Ovary (tissue), 7 donors: ENCODE measurements at regions not wholly inside any gene's neighbourhood (a gene's known extent, or its start where the extent isn't known, plus 50 kb on each side); places are given as distances from the start of the nearest gene placed in this dataset.

Experiments
- DNase-seq, 5 donors: peaks; one replicate each; pipeline ENCODE4 v3.0.0-alpha.2; 2019 to 2020
- H3K27ac ChIP-seq, 2 donors: fragments of 200-600 bp; one replicate each; pipeline versions ENCODE4 v1.5.1 to v1.8.0; 2019 to 2022
- H3K27me3 ChIP-seq: fragments of 200-600 bp; one replicate; pipeline ENCODE4 v1.8.0; 2022
- H3K36me3 ChIP-seq: fragments of 200-600 bp; sonication (generic); one replicate; pipeline ENCODE4 v1.5.1; 2019
- H3K4me1 ChIP-seq: one replicate; pipeline ENCODE4 v1.8.1; 2013; ENCODE audit warnings: mild to moderate bottlenecking, moderate library complexity; ENCODE audit not compliant: insufficient read depth
- H3K4me3 ChIP-seq: fragments of 200-600 bp; sonication (generic); one replicate; pipeline ENCODE4 v1.5.1; 2017
- H3K9me3 ChIP-seq, 2 donors: fragments of 200-600 bp in 1 of 2; sonication (generic) in 1 of 2; one replicate each; pipeline versions ENCODE4 v1.5.1 to v1.8.1; 2013 to 2019; ENCODE audit warnings: mild to moderate bottlenecking in 1 of 2, moderate library complexity in 1 of 2
- EP300 ChIP-seq: sonication (generic); formaldehyde crosslinking; IDR thresholded peaks from one replicate; pipeline ENCODE4 v1.6.1; 2017; ENCODE audit warnings: antibody characterized with exemption
- POLR2A ChIP-seq: fragments of 450-650 bp; IDR thresholded peaks from one replicate; pipeline ENCODE4 v1.6.1; 2017; ENCODE audit warnings: antibody characterized with exemption, mild to moderate bottlenecking, moderate library complexity
- WGBS, 3 donors: extraction: QIAGEN DNeasy Blood & Tissue Kit in 1 of 3; methylation state at CpG; one replicate each; pipeline versions ENCODE4 v1.1.5 to v1.1.7; 2013 to 2017; 5-methylcytosine and 5-hydroxymethylcytosine counted together
- intact Hi-C, 4 donors: fragments of 100-400 bp; cut with DNase I; formaldehyde crosslinking; loops; one replicate each; pipeline versions ENCODE4 v1.11.0 to v1.15.1; 2022 to 2023
- TF ChIP-seq, protein P1 (sequence below), 3 donors: fragments of 450-650 bp in 2 of 3; fragments of 200-600 bp in 1 of 3; IDR thresholded peaks; one replicate each; pipeline versions ENCODE4 v1.5.1 to v1.8.0; 2016 to 2022; ENCODE audit warnings: antibody characterized with exemption in 3 of 3, mild to moderate bottlenecking in 1 of 3
- donor health status: DM: no; HTN: no; CAD: no; lungs with moderate emphysema.
- donor health status: DM: no; HTN: no; CAD: no.
- donor health status: Bipolar disorder and iron deficiency.
- donor health status: DM: no; HTN: no; CAD: no.
- donor health status: DM: yes; HTN: yes; CAD: no.

- WGBS, 3 donors: 53 to 80% (median 64%) methylated on average over 3 of the region's 3 CpGs
- no peaks in the 10 kb centered on the region for H3K9me3 ChIP-seq
- intact Hi-C loops: no loop called here
Observed at GRCh38 chr13:82092312-82092711, 1751.4 kb upstream of the SPRY2 start.

GRCh38 chr13:82088781-82089180, 1747.9 kb upstream of the SPRY2 start:
- no peak overlapping the region for H3K27ac ChIP-seq
- no peak overlapping the region for H3K4me3 ChIP-seq
- 0 to 8% (median 7%) methylated on average over 1 of the region's 1 CpG for WGBS, 3 donors
- no peak for DNase-seq
- intact Hi-C loops: no loop called here
- H3K4me1 ChIP-seq: no peaks in the 10 kb centered on the region
- no peaks in the 10 kb centered on the region for H3K27me3 ChIP-seq
- TF ChIP-seq, protein P1, sequence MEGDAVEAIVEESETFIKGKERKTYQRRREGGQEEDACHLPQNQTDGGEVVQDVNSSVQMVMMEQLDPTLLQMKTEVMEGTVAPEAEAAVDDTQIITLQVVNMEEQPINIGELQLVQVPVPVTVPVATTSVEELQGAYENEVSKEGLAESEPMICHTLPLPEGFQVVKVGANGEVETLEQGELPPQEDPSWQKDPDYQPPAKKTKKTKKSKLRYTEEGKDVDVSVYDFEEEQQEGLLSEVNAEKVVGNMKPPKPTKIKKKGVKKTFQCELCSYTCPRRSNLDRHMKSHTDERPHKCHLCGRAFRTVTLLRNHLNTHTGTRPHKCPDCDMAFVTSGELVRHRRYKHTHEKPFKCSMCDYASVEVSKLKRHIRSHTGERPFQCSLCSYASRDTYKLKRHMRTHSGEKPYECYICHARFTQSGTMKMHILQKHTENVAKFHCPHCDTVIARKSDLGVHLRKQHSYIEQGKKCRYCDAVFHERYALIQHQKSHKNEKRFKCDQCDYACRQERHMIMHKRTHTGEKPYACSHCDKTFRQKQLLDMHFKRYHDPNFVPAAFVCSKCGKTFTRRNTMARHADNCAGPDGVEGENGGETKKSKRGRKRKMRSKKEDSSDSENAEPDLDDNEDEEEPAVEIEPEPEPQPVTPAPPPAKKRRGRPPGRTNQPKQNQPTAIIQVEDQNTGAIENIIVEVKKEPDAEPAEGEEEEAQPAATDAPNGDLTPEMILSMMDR (IDR thresholded peaks at IDR 0.05): no peak
- TF ChIP-seq POLR2A: no peak
- TF ChIP-seq EP300: no peak
- no peaks in the 10 kb centered on the region for H3K9me3 ChIP-seq
- no peaks in the 10 kb centered on the region for H3K36me3 ChIP-seq

More at GRCh38 chr13:82092312-82092711, 1751.4 kb upstream of the SPRY2 start:
- no peak for DNase-seq
- Histone ChIP-seq H3K4me1 (no peaks in the 10 kb centered on the region), H3K36me3 (no peaks in the 10 kb centered on the region), H3K27me3 (no peaks in the 10 kb centered on the region), H3K27ac (no peak overlapping the region), H3K4me3 (no peak overlapping the region)
- TF ChIP-seq, protein P1 (IDR thresholded peaks at IDR 0.05): no peak
- no peak for TF ChIP-seq EP300
- TF ChIP-seq POLR2A: no peak

- no peak for DNase-seq
- TF ChIP-seq POLR2A (no peak), EP300 (no peak)
- TF ChIP-seq, protein P1 (IDR thresholded peaks at IDR 0.05): no peak
- intact Hi-C loops: no loop called here
- Histone ChIP-seq H3K4me1 (no peaks in the 10 kb centered on the region), H3K27ac (no peak overlapping the region), H3K4me3 (no peak overlapping the region), H3K9me3 (no peaks in the 10 kb centered on the region), H3K36me3 (no peaks in the 10 kb centered on the region), H3K27me3 (no peaks in the 10 kb centered on the region)
- WGBS, 3 donors: 88 to 92% (median 90%) methylated on average over 5 of the region's 5 CpGs
Observed at GRCh38 chr13:82076496-82076895, 1735.6 kb upstream of the SPRY2 start.

- Histone ChIP-seq H3K4me1 (no peaks in the 10 kb centered on the region), H3K27me3 (no peaks in the 10 kb centered on the region), H3K9me3 (no peaks in the 10 kb centered on the region), H3K4me3 (no peak overlapping the region), H3K27ac (no peak overlapping the region), H3K36me3 (no peaks in the 10 kb centered on the region)
- 35 to 45% (median 36%) methylated on average over 1 of the region's 1 CpG for WGBS, 3 donors
- TF ChIP-seq EP300: no peak
- no peak for TF ChIP-seq POLR2A
- TF ChIP-seq, protein P1 (IDR thresholded peaks at IDR 0.05): no peak
- intact Hi-C loops: no loop called here
- DNase-seq: no peak
Observed at GRCh38 chr13:82070416-82070815, 1729.5 kb upstream of the SPRY2 start.
